CD4-positive, alpha-beta T cell treated with Interleukin-6 at 100 ng/mL for 8 hours (primary cell): ENCODE measurements at regions not wholly inside any gene's neighbourhood (a gene's known extent, or its start where the extent isn't known, plus 50 kb on each side); places are given as distances from the start of the nearest gene placed in this dataset.
"Not testable (repeated sequence)": the region's sequence is repeated elsewhere in the genome, so short reads cannot be mapped to it uniquely, and the experiment has no call there.

Experiments
- DNase-seq: peaks from one replicate; pipeline ENCODE4 v3.0.0-alpha.2; 2020; ENCODE audit warnings: mixed read lengths, low spot score

DNA sequence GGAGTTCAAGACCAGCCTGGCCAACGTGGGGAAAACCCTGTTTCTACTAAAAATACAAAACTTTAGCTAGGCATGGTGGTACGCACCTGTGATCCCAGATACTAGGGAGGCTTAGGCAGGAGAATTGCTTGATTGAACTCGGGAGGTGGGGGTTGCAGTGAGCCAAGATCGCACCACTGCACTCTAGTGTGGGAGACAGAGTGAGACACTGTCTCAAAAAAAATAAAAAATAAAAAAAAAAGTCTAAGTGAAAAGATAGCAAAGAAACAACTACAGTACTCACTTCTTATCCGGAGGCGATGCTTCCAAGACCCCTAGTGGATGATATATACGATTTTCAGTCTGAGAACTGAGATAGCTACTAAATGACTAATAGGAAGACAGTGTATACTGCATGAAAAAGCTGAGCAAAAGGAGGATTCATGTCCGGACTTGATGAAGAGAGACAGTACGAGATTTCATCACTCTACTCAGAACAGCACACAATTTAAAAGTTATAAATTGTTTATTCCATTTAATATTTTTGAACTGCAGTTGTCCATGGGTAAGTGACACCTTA is 138.7 kb upstream of the GOLGA6L6 start:
- DNase-seq: not testable (repeated sequence)

DNA sequence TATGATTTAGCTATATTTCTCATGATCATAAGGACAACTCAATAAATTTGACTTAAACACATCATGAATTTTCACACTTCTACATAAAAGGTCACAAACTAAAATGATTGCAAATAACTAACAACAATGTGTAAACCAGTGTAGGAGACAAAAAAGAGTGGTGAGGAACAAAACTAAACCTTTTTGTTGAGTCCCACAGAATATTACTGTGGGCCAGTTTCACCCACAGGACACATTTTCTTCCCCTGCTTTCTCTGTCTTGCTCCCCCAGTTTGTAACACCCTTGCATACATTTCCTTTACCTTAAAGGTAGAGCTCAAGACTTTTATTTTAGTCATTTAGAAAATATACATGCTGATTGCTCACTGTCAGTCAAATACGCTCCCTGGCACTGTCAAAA is 130.9 kb upstream of the GOLGA6L6 start:
- DNase-seq: no peak

DNA sequence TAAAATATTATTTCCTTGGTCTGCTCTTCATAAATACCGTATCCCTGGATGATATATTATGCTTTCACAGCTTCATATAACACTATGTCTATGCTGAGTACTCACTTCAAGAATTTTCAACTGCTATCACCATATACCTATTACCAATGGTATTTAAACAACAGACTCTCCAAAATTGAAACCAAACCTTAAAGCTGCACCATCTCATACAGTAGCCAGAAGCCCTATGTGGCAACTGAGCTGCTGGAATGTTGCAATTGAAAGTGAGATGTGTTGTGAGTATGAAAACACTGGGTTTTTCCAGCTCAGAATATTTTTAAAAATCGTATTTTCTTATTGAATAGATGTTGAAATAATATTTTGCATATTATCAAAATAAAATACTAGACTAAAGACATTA is 130.1 kb upstream of the GOLGA6L6 start:
- no peak for DNase-seq

DNA sequence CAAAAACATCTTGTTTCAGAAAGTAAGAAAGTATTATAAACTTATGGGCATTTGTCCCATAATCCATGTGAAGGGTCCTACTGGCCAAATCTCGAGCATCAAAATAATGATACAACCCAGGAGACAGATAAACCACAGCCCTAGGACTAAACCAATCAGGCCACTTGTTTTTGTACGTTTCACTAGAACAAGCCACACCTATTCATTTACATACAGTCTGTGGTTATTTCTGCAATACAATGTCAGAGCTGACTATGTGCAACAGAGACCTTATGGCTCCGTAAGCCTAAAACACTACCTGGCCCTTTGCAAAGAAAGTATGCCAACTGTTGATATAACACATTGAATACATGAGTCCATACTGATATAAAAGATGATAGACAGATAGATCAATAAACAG is 124.8 kb upstream of the GOLGA6L6 start:
- not testable (repeated sequence) for DNase-seq

DNA sequence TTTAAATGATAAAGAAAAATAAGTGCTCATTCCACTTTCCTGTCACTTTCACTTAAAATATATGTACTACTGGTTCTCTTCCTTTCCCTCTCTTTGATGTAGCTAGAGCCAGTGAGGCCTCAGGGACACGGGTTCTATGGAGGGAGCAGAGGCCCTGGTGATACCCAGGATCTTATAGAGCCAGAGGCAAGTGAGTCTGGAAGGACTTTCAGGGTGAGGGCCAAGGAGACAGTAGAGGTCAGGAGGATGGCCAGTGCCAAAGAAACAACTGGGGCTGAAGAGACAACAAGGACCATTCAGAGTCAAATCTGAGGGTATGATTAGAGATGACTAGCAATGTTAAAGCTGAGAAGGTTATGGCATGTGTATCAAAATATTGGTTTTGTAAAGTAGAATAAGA is 124.1 kb upstream of the GOLGA6L6 start:
- no peak for DNase-seq

DNA sequence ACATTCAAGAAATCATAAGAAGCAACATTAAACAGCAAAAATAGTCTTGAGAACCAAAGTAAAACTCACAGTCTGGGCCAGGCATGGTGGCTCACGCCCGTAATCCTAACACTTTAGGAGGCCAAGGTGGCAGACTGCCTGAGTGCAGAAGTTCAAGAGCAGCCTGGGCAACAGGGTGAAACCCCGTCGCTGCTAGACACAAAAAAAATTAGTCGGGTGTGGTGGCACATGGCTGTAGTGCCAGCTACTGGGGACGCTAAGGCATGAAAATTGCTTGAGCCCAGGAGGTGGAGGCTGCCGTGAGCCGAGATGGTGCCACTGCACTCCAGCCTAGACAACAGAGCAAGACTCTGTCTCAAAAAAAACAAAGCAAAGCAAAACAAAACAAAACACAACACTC is 117.7 kb upstream of the GOLGA6L6 start:
- DNase-seq: no peak

DNA sequence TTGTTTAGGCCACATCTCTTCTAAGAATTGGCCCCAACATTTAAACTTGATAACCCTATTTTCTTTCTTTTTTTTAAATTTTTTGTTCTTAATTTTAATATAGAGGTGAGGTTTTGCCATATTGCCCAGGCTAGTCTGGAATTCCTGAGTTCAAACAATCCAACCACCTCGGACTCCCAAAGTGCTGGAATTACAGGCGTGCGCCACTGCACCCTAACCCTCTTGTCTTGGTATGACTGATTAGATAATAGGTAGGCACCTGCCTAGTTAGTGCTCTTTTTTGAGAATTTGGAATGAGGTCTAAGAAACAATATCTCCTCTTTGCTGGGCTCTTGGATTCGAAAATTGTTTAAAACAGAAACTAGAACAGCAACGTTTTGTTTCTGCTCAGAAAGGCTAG is 116.4 kb upstream of the GOLGA6L6 start:
- no peak for DNase-seq

DNA sequence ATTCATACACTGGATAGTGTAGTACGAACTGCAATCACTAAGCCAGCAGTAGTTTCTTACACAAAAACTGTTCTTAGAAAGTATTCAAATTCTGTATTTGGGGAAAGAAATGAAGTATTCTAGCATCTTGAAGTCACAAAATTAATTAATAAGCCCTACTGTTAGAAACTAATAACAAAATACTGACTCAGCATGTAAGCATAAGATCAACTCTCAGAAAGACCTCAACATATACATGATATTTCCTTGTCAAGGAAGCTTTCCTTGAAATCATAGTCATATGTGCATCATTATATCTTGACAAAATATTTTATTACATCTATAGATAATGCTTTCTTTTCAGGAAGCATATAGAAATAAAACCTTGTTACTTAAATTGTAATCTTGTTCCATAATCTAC is 115.5 kb upstream of the GOLGA6L6 start:
- DNase-seq: no peak

DNA sequence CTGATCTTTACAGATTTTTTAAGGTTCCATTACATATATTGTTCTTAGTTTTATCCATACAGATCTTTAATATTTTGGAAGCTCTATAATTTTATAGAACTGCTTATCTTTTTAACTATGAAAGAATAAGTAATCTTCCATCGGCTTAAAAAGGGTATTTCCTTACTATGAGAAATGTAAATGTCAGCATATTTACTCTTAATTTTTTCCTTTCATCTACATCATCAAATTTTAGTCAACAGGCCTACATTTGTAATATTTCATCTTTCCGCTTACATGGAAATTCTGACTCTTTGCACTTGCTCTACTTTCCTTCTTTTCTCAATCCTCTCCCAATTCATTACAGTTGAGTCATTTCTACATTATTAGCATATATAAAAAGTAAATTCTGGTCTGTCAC is 111.3 kb upstream of the GOLGA6L6 start:
- no peak for DNase-seq

DNA sequence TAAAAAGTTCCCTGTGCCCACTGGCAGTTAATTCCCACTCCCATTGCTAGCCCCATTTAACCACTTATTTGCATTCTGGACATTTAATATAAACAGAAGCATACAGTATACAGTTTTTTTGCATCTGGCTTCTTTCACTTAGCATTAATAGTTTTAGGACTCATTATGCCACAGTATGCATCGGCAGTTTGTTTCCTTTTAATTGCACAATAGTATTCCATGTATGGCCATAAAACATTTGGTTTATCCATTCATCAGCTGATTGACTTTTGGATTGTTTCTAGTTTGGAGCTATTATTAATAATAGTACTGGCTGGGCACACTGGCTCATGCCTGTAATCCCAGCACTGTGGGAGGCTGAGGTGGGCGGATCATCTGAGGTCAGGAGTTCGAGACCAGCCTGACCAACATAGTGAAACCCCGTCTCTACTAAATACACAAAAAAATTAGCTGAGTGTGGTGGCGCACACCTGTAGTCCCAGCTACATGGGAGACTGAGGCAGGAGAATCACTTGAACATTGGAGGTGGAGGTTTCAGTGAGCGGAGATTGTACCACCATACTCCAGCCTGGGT is 106.9 kb upstream of the GOLGA6L6 start:
- not testable (repeated sequence) for DNase-seq

DNA sequence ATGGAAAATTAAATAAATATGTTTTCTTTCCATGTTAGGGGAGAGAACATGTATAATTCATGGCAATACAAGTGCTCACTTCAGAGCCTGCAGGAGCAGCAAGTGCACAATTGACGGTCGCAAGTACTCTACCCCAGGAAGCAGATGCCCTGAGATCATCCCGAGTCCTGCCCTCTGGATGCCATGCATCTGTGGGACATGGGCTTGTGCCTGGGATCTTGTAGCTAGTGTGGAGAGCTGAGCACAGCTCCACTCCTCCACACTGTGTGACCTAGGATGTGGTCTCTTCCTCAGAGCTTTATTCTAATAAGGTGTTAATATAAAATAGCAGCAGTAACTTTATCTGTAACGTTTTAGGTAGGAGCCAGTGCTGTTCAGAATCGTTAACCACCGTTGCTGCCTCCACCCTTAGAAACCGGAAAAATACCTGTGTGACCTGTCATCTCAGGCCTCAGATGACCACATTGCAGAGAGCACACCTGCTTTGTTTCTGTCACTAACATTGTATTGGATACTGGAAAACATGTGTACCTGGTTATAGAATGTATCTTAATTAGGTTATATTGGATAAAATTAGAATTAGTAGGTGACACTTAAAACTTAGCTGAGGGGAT is 105.0 kb upstream of the GOLGA6L6 start:
- no peak for DNase-seq

DNA sequence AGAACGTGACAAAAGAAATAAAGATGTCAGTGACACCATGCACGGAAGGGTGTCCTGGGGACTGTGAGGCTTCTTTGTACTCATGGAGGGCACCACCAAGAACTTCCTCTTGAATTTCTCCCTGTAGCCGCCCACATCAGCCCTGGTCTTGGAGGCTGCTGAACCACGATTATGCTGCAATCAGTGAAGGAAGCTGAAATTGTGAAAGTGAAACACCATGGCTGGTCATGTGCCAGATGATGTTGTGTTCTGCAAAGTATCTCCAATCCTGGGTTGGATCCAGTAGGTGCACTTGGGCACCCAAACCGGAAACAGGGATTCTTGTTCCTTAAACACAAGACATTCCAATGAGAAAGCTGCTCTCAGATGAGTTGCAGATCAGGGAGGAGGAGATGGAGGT is 104.4 kb upstream of the GOLGA6L6 start:
- DNase-seq: peak; percentile 13

DNA sequence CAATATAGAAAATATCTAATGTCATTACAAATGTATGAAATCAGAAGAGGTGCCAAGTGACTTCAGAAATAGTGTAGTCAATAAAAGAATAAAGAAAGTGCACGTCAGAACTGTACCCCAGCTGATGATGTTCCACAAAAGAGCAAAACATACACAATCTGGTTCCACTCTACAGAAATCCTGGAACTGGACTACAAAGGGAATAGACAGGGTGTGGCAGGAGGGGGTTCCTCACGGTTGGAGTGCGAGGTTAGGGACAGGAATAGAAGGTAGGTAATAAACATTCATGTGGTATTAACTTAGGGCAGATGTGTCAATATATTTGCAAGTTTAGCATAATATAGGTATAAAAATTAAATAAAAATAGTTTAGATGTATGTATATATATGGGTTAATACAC is 103.3 kb upstream of the GOLGA6L6 start:
- DNase-seq: no peak

DNA sequence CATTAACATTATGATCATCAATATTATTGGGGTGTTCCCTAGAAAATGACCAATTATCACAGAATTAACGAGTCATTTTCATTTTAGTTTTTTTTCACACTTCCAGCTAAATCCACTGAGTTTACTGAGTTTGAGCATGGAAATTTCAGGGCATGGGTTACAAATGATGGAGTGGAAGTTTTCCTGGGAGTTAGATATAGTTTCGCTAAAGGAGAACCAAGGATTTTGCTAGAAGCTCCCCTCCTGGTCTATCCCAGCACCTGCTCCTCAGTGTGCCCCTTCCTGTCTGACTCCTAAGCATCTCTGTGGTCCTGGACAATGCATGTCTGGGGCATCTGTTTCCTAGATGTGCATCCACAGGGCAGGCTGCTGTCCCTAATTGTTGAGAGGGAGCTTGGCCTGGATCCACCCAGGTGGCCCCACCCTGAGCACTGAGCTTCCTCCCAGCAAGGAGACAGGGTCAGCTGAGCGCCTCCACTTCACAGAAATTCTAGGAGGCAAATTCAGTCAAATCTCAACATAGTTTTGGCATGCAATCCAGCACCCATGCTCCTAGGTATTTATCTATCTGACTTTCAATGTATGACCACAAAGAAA is 102.3 kb upstream of the GOLGA6L6 start:
- no peak for DNase-seq

DNA sequence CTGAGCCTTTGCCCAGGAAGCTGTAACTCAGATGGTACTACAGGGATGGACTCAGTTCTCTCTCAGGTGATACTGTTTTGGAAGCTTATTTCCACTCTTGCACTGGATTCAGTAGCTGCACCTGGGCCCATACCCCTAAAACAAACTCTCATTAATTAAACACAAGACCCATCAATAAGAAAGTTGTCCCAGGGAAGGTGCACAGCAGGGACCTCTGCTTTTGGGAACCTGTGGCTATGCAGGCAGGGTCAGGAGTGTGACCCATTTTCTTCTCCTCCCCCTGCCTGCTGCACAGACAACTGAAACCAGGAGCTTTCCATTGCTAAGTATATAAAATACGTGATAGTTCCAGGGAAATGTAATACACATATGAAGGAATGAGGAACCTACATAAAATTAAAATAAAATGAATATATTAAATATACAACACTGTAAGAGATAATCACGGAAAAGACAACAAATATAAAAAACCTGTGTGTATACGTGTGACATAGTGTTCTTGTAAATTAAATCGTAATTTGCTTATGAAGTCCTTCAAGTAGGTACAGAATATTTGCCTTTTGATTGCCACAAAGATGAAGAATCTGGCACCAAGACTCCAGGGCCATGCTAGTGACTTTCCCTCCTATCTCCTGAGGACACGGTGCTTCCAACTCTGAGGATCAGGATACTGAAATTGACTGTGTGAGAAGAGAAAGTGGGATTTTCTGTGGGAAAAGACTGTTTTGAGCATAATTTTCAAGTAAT is 101.6 kb upstream of the GOLGA6L6 start:
- DNase-seq: no peak

DNA sequence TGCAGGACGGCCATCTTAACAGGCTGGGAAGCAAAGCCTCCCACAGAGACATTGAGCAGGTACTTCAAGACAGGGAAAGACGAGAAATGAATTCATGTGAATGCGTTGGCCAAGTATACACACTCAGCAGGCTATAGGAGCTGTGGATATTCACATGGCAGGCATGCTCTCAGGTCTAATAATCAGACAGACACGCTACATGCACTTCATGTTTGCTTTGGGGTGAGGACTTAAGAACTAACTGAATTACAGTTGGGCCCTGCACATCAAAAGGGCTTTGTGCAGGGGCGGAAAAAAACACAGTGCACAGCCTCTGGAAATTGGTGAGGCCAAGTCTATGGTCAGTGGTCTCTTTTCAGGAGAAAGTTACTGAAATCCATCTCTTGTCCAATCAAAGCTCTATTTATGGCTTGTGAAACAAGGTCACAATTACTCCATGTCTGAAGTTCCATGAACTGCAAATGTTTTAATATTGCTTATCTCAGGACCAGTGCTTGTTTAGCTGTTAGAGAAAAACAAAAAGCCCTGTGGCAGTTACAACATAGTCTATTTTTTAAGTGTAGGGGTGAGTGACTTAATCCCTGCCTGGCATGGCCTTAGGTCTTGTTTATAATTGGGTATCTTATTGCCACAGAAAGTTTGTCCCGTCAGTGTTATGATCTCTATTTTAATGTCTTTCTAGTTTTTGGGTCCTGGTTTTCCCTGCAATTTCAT is 100.6 kb upstream of the GOLGA6L6 start:
- DNase-seq: no peak

DNA sequence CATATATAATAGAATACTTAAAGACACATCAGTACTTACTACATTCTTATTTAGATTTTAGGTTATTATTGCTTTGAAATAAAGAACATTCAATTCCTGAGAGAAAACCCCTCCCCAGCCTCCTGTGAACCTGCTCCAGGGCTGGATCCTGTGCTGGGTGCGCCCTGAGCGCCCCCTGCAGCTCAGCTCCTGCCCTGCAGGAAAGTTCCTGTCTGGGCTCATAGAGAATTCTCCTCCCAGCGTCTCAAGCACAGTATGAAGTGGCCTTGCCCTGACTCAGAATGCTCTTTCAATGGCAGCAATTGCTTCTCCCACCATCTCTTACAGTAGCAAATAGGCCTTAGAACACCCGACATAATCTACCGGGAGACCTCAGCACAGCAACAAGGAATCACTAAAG is 98.8 kb upstream of the GOLGA6L6 start:
- DNase-seq: not testable (repeated sequence)

DNA sequence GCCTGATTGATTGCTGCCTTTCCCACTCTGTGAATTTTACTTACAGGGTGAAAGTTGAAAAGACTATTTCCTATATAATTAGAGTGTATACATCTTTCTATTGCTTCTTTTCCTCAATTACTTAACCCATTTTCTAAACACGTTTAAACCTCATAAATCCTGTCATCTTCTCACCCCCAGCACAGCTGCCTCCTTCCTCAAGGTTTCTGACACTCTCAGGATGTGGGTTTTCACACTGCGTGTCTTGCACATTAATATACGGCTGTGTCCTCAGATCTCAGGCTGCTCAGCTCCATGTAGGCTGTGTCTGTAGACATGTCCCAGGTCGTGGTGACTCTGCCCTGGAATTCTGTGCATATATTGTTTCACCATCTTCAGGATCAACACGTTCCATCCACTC is 97.6 kb upstream of the GOLGA6L6 start:
- DNase-seq: not testable (repeated sequence)

DNA sequence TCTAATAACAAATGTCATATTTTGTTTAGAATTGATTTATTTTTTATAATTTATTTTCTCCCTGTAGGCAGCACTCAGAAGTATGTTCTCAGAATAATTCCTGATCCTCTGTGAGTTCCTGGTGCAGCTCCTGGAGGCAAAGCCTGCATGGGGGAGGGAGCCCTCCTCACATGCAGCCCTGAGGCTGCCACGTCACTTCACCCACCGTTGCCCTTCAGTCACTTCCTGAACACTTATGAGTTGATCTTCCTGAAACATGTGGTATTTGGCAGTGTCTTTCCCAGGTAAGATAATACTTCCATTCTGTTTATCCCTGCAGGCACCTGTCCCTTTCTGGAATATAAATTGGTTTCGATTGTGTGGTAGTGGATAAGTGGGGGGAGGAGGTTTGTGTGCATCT is 95.9 kb upstream of the GOLGA6L6 start:
- not testable (repeated sequence) for DNase-seq

DNA sequence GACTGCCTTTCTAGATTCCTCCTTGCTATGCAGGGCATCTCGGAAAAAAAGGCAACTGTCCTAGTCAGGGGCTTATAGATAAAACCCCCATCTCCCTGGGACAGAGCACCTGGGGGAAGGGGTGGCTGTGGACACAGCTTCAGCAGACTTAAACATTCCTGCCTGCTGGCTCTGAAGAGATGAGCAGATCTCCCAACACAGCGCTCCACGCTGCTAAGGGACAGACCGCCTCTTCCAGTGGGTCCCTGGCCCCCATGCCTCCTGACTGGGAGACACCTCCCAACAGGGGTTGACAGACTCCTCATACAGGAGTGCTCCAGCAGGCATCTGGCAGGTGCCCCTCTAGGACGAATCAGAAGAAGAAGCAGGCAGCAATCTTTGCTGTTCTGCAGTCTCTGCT is 87.9 kb upstream of the GOLGA6L6 start:
- not testable (repeated sequence) for DNase-seq

DNA sequence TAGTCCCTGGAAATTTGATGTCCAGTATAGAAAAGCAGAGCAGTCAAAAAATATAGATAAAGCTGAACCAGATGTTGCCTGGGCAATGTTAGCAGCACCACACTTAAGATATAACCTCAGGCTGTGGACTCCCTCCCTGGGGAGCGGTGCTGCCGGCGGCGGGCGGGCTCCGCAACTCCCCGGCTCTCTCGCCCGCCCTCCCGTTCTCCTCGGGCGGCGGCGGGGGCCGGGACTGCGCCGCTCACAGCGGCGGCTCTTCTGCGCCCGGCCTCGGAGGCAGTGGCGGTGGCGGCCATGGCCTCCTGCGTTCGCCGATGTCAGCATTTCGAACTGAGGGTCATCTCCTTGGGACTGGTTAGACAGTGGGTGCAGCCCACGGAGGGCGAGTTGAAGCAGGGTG is 86.9 kb upstream of the GOLGA6L6 start:
- not testable (repeated sequence) for DNase-seq

DNA sequence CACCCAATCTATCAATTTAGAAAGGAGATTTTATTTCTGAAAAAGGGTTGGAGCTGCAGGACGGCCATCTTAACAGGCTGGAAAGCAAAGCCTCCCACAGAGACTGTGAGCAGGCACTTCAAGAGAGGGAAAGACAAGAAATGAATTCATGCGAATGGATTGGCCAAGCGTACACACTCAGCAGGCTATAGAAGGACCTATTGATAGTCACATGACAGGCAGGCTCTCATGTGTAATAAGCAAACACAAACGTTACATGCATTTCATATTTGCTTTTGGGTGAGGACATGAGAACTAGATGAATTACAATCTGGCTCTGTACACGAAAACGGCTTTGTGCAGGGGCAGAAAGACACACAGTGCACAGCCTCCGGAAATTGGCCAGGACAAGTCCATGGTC is 83.9 kb upstream of the GOLGA6L6 start:
- not testable (repeated sequence) for DNase-seq
